ENCODE measurements at regions not wholly inside any gene's neighbourhood (a gene's known extent, or its start where the extent isn't known, plus 50 kb on each side); places are given as distances from the start of the nearest gene placed in this dataset. TPM values are rescaled to one million over a fixed set of nuclear protein-coding genes. Genes with fewer than 3 reads are reported as not detected.

- no peaks in the 10 kb centered on the region for H3K4me1 ChIP-seq
- no peak overlapping the region for H3K9ac ChIP-seq
- no peaks in the 10 kb centered on the region for H3K36me3 ChIP-seq
- DNase-seq (ENCODE audit: low spot score) = no peak
- H3K4me3 ChIP-seq = no peak overlapping the region
- Mint-ChIP-seq H3K36me3 (no peaks in the 10 kb centered on the region), H3K9me3 (no peaks in the 10 kb centered on the region), H3K27me3 (ENCODE audit: insufficient read depth, low read depth) (no peaks in the 10 kb centered on the region), H3K27ac (no peak overlapping the region), H3K4me1 (no peaks in the 10 kb centered on the region), H3K4me3 (no peak overlapping the region)
- no peak overlapping the region for H2AFZ ChIP-seq (replicated peaks)
- TF ChIP-seq EZH2phosphoT487 (IDR thresholded peaks at IDR 0.05) = no peak
- no peak for TF ChIP-seq CTCF (IDR thresholded peaks at IDR 0.05)
- TF ChIP-seq EZH2 (IDR thresholded peaks at IDR 0.05) = no peak
- H3K27me3 ChIP-seq = peaks cover 9% of the 10 kb centered on the region
- H3K79me2 ChIP-seq (ENCODE audit: low read depth) = no peaks in the 10 kb centered on the region
- H3K27ac ChIP-seq = no peak overlapping the region
- no peaks in the 10 kb centered on the region for H4K20me1 ChIP-seq (ENCODE audit: low read depth)
- H3K4me2 ChIP-seq = no peak overlapping the region
- no peaks in the 10 kb centered on the region for H3K9me3 ChIP-seq (ENCODE audit: low read depth)
- no peaks in the 10 kb centered on the region for H3F3A ChIP-seq (ENCODE audit: low read depth)
These were observed 54.0 kb upstream of the GRIN3A start for GRCh38 chr9:101792475-101792874.

- Mint-ChIP-seq H3K4me3 (no peak overlapping the region), H3K36me3 (no peaks in the 10 kb centered on the region), H3K27ac (no peak overlapping the region), H3K9me3 (no peaks in the 10 kb centered on the region), H3K27me3 (ENCODE audit: insufficient read depth, low read depth) (no peaks in the 10 kb centered on the region), H3K4me1 (no peaks in the 10 kb centered on the region)
- TF ChIP-seq EZH2phosphoT487 (IDR thresholded peaks at IDR 0.05) (no peak), EZH2 (IDR thresholded peaks at IDR 0.05) (no peak), CTCF (IDR thresholded peaks at IDR 0.05) (peak; percentile 71)
- Histone ChIP-seq H3K36me3 (no peaks in the 10 kb centered on the region), H3K27me3 (peaks cover 9% of the 10 kb centered on the region), H3K9me3 (ENCODE audit: low read depth) (no peaks in the 10 kb centered on the region), H3K4me3 (no peak overlapping the region), H3K27ac (no peak overlapping the region), H3K9ac (no peak overlapping the region), H3K4me2 (no peak overlapping the region), H2AFZ (replicated peaks) (no peak overlapping the region), H4K20me1 (ENCODE audit: low read depth) (no peaks in the 10 kb centered on the region), H3K4me1 (no peaks in the 10 kb centered on the region), H3K79me2 (ENCODE audit: low read depth) (no peaks in the 10 kb centered on the region), H3F3A (ENCODE audit: low read depth) (no peaks in the 10 kb centered on the region)
- DNase-seq (ENCODE audit: low spot score) = peak; percentile 70
These were observed 53.5 kb upstream of the GRIN3A start for GRCh38 chr9:101791938-101792337.

- Mint-ChIP-seq H3K27ac (no peak overlapping the region), H3K4me1 (no peaks in the 10 kb centered on the region), H3K4me3 (no peak overlapping the region), H3K36me3 (no peaks in the 10 kb centered on the region), H3K9me3 (no peaks in the 10 kb centered on the region), H3K27me3 (ENCODE audit: insufficient read depth, low read depth) (no peaks in the 10 kb centered on the region)
- H3K79me2 ChIP-seq (ENCODE audit: low read depth) = no peaks in the 10 kb centered on the region
- no peak overlapping the region for H2AFZ ChIP-seq (replicated peaks)
- TF ChIP-seq CTCF (IDR thresholded peaks at IDR 0.05) (no peak), EZH2phosphoT487 (IDR thresholded peaks at IDR 0.05) (no peak), EZH2 (IDR thresholded peaks at IDR 0.05) (no peak)
- H3K4me1 ChIP-seq = no peaks in the 10 kb centered on the region
- H3K4me2 ChIP-seq = no peak overlapping the region
- no peak overlapping the region for H3K4me3 ChIP-seq
- H3K27me3 ChIP-seq = peaks cover 9% of the 10 kb centered on the region
- H3K9me3 ChIP-seq (ENCODE audit: low read depth) = no peaks in the 10 kb centered on the region
- no peaks in the 10 kb centered on the region for H3K36me3 ChIP-seq
- no peaks in the 10 kb centered on the region for H4K20me1 ChIP-seq (ENCODE audit: low read depth)
- no peak overlapping the region for H3K9ac ChIP-seq
- H3K27ac ChIP-seq = no peak overlapping the region
- no peak for DNase-seq (ENCODE audit: low spot score)
- H3F3A ChIP-seq (ENCODE audit: low read depth) = no peaks in the 10 kb centered on the region
These were observed 53.1 kb upstream of the GRIN3A start for GRCh38 chr9:101791533-101791932.

Small RNA genes lying in the stretch of these regions (small RNA-seq; reads per million reads assigned to genes)
- gene RNU6-329P = not detected

Measured in neural progenitor cell (in vitro differentiated cells).